CD14-positive monocyte (primary cell): ENCODE measurements at regions not wholly inside any gene's neighbourhood (a gene's known extent, or its start where the extent isn't known, plus 50 kb on each side); places are given as distances from the start of the nearest gene placed in this dataset.

ENCODE experiments used
- DNase-seq, 3 donors: peaks; one replicate each; pipeline ENCODE4 v3.0.0-alpha.2; 2011 to 2022
- H2AFZ ChIP-seq: 2 replicates; pipeline ENCODE4 v1.6.0; 2012; ENCODE audit warnings: mild to moderate bottlenecking, low read depth, low read length, inconsistent platforms; ENCODE audit not compliant: insufficient read depth, poor library complexity, severe bottlenecking
- H3K27ac ChIP-seq, 2 donors: 1 replicate in 1 of 2; 2 replicates in 1 of 2; pipeline ENCODE4 v1.5.1; 2012 to 2013; ENCODE audit warnings: low read length in 2 of 2, control low read depth in 1 of 2, inconsistent platforms in 1 of 2, low read depth in 1 of 2, mild to moderate bottlenecking in 1 of 2
- H3K27me3 ChIP-seq, 2 donors: one replicate each; pipeline versions ENCODE4 v1.6.0 to v1.6.1; 2011 to 2013; ENCODE audit warnings: low read length in 2 of 2; ENCODE audit not compliant: control insufficient read depth in 2 of 2, insufficient read depth in 2 of 2
- H3K36me3 ChIP-seq, 2 donors: replicated peaks in 1 of 2; 1 replicate in 1 of 2; 2 replicates in 1 of 2; pipeline versions ENCODE4 v1.5.1 to v1.6.1; 2012 to 2013; ENCODE audit warnings: low read length in 2 of 2, control low read depth in 1 of 2, inconsistent platforms in 1 of 2, mild to moderate bottlenecking in 1 of 2; ENCODE audit not compliant: insufficient read depth in 2 of 2, control insufficient read depth in 1 of 2
- H3K4me1 ChIP-seq, 2 donors: 1 replicate in 1 of 2; 2 replicates in 1 of 2; pipeline versions ENCODE4 v1.5.1 to v1.6.1; 2012 to 2013; ENCODE audit warnings: low read length in 2 of 2, control low read depth in 1 of 2, inconsistent platforms in 1 of 2, mild to moderate bottlenecking in 1 of 2, moderate library complexity in 1 of 2; ENCODE audit not compliant: insufficient read depth in 2 of 2, control insufficient read depth in 1 of 2
- H3K4me2 ChIP-seq: replicated peaks from 2 replicates; pipeline ENCODE3; 2012; ENCODE audit warnings: low read length, moderate library complexity, mild to moderate bottlenecking; ENCODE audit not compliant: poor library complexity, severe bottlenecking; ENCODE audit errors: extremely low read depth
- H3K4me3 ChIP-seq, 3 experiments: fragments of 200-600 bp in 1 of 3; sonication (generic) in 1 of 3; replicated peaks in 1 of 3; 1 replicate in 2 of 3; 2 replicates in 1 of 3; pipeline ENCODE4 v1.5.1; 2011 to 2013; ENCODE audit warnings: low read length in 3 of 3, mild to moderate bottlenecking in 3 of 3, control low read depth in 2 of 3, low read depth in 2 of 3, inconsistent platforms in 1 of 3, moderate library complexity in 1 of 3
- H3K79me2 ChIP-seq: 2 replicates; pipeline ENCODE4 v1.6.0; 2012; ENCODE audit warnings: mild to moderate bottlenecking, control low read depth, inconsistent platforms, low read length, moderate library complexity; ENCODE audit not compliant: insufficient read depth
- H3K9ac ChIP-seq: 2 replicates; pipeline ENCODE4 v1.6.0; 2017; ENCODE audit warnings: low read length, mild to moderate bottlenecking; ENCODE audit not compliant: insufficient read depth, poor library complexity, severe bottlenecking
- H3K9me3 ChIP-seq, 2 donors: replicated peaks in 1 of 2; 1 replicate in 1 of 2; 2 replicates in 1 of 2; pipeline versions ENCODE4 v1.5.1 to v1.6.1; 2012 to 2013; ENCODE audit warnings: low read length in 2 of 2, control low read depth in 1 of 2; ENCODE audit not compliant: control insufficient read depth in 1 of 2, insufficient read depth in 1 of 2
- H4K20me1 ChIP-seq: 2 replicates; pipeline ENCODE4 v1.6.0; 2012; ENCODE audit warnings: mild to moderate bottlenecking, low read length, control low read depth, moderate library complexity; ENCODE audit not compliant: insufficient read depth
- H3K27ac Mint-ChIP-seq, 7 donors: one replicate each; pipeline ENCODE4 v1.8.0; 2020; ENCODE audit warnings: mild to moderate bottlenecking in 7 of 7, mixed read lengths in 7 of 7, moderate library complexity in 6 of 7, inconsistent platforms in 2 of 7
- H3K27me3 Mint-ChIP-seq, 3 donors: one replicate each; pipeline ENCODE4 v1.8.0; 2021 to 2022; ENCODE audit warnings: low read depth in 3 of 3, mild to moderate bottlenecking in 3 of 3, mixed read lengths in 3 of 3, moderate library complexity in 3 of 3, inconsistent platforms in 1 of 3
- H3K36me3 Mint-ChIP-seq, 2 donors: one replicate each; pipeline ENCODE4 v1.8.0; 2020; ENCODE audit warnings: mixed read lengths in 2 of 2, inconsistent platforms in 1 of 2, mild to moderate bottlenecking in 1 of 2
- H3K4me1 Mint-ChIP-seq: one replicate; pipeline ENCODE4 v1.8.0; 2020; ENCODE audit warnings: mild to moderate bottlenecking, mixed read lengths
- H3K4me3 Mint-ChIP-seq, 2 donors: one replicate each; pipeline ENCODE4 v1.8.0; 2020; ENCODE audit warnings: mild to moderate bottlenecking in 2 of 2, mixed read lengths in 2 of 2, moderate library complexity in 1 of 2
- H3K9me3 Mint-ChIP-seq, 7 donors: one replicate each; pipeline ENCODE4 v1.8.0; 2020 to 2022; ENCODE audit warnings: mixed read lengths in 7 of 7, mild to moderate bottlenecking in 6 of 7, moderate library complexity in 6 of 7, inconsistent platforms in 2 of 7
- CTCF ChIP-seq: fragments of 200-600 bp; IDR thresholded peaks from one replicate; pipeline ENCODE4 v1.8.0; 2022; ENCODE audit warnings: antibody characterized with exemption, mild to moderate bottlenecking
- WGBS: methylation state at CpG from one replicate; pipeline ENCODE4 v1.1.5; 2013; ENCODE audit warnings: missing lambda C conversion rate; ENCODE audit not compliant: insufficient coverage; 5-methylcytosine and 5-hydroxymethylcytosine counted together
- intact Hi-C, 2 donors: fragments of 100-400 bp; cut with micrococcal nuclease; formaldehyde crosslinking; loops; one replicate each; pipeline versions ENCODE4 v1.15.0 to v1.15.1; 2023

GRCh38 chr1:216929870-216930582 is 206.8 kb upstream of the ESRRG start:
- Histone ChIP-seq H3K9me3 (peaks cover 6 to 11% of the 10 kb centered on the region in 2 donors), H3K4me1 (no peaks in the 10 kb centered on the region), H4K20me1 (no peaks in the 10 kb centered on the region), H3K79me2 (no peaks in the 10 kb centered on the region), H3K4me3 (no peak overlapping the region), H3K27ac (no peak overlapping the region), H3K4me2 (no peak overlapping the region), H3K36me3 (no peaks in the 10 kb centered on the region), H3K27me3 (no peaks in the 10 kb centered on the region), H3K9ac (no peak overlapping the region), H2AFZ (no peak overlapping the region)
- no peak overlapping the region for H3K4me3 Mint-ChIP-seq
- no peak for DNase-seq
- no peaks in the 10 kb centered on the region for H3K36me3 Mint-ChIP-seq
- peaks cover 0 to 2% (median 0%) of the 10 kb centered on the region in 3 donors for H3K27me3 Mint-ChIP-seq
- no peaks in the 10 kb centered on the region for H3K4me1 Mint-ChIP-seq
- intact Hi-C loops, result no loop called here
- TF ChIP-seq CTCF, result no peak
- H3K27ac Mint-ChIP-seq, result no peak overlapping the region
- WGBS, result 73% methylated on average over 1 of the region's 2 CpGs
- peaks cover 0 to 16% (median 6%) of the 10 kb centered on the region in 7 donors for H3K9me3 Mint-ChIP-seq

GRCh38 chr1:216927633-216928032 is 204.4 kb upstream of the ESRRG start:
- H3K9me3 Mint-ChIP-seq, result peaks cover 0 to 18% (median 7%) of the 10 kb centered on the region in 7 donors
- Histone ChIP-seq H2AFZ (no peak overlapping the region), H3K4me1 (no peaks in the 10 kb centered on the region), H3K9ac (no peak overlapping the region), H4K20me1 (no peaks in the 10 kb centered on the region), H3K9me3 (peaks cover 6 to 11% of the 10 kb centered on the region in 2 donors), H3K27me3 (no peaks in the 10 kb centered on the region), H3K4me3 (no peak overlapping the region), H3K4me2 (no peak overlapping the region), H3K36me3 (no peaks in the 10 kb centered on the region), H3K79me2 (no peaks in the 10 kb centered on the region), H3K27ac (no peak overlapping the region)
- no peaks in the 10 kb centered on the region for H3K36me3 Mint-ChIP-seq
- H3K27ac Mint-ChIP-seq, result no peak overlapping the region
- H3K27me3 Mint-ChIP-seq, result peaks cover 0 to 2% (median 0%) of the 10 kb centered on the region in 3 donors
- WGBS, result 93% methylated on average over 6 of the region's 6 CpGs
- no peak for TF ChIP-seq CTCF
- no peaks in the 10 kb centered on the region for H3K4me1 Mint-ChIP-seq
- intact Hi-C loops, result no loop called here
- no peak for DNase-seq
- no peak overlapping the region for H3K4me3 Mint-ChIP-seq
